ENCODE measurements at regions not wholly inside any gene's neighbourhood (a gene's known extent, or its start where the extent isn't known, plus 50 kb on each side); places are given as distances from the start of the nearest gene placed in this dataset.

GRCh38 chr4:74649193-74649592 is 145.1 kb downstream of the BTC start:
- no peak for DNase-seq (ENCODE audit: low spot score)

GRCh38 chr4:74651198-74651597 is 143.1 kb downstream of the BTC start:
- no peak for DNase-seq (ENCODE audit: low spot score)

- DNase-seq (ENCODE audit: low spot score) = no peak
These were observed 140.7 kb downstream of the BTC start for GRCh38 chr4:74653331-74654229.

- DNase-seq (ENCODE audit: low spot score) = no peak
These were observed 140.1 kb downstream of the BTC start for GRCh38 chr4:74654230-74654681.

- no peak for DNase-seq (ENCODE audit: low spot score)
These were observed 137.7 kb downstream of the BTC start for GRCh38 chr4:74656596-74656995.

- no peak for DNase-seq (ENCODE audit: low spot score)
These were observed 136.2 kb downstream of the BTC start for GRCh38 chr4:74658116-74658515.

GRCh38 chr4:74659576-74660411 is 134.5 kb downstream of the BTC start:
- no peak for DNase-seq (ENCODE audit: low spot score)

GRCh38 chr4:74660866-74661265 is 133.5 kb downstream of the BTC start:
- DNase-seq (ENCODE audit: low spot score) = no peak

GRCh38 chr4:74661427-74662201 is 132.7 kb downstream of the BTC start:
- DNase-seq (ENCODE audit: low spot score) = no peak

GRCh38 chr4:74663631-74664030 is 130.7 kb downstream of the BTC start:
- DNase-seq (ENCODE audit: low spot score) = no peak

- no peak for DNase-seq (ENCODE audit: low spot score)
These were observed 129.0 kb downstream of the BTC start for GRCh38 chr4:74665346-74665745.

- DNase-seq (ENCODE audit: low spot score) = no peak
These were observed 128.4 kb downstream of the BTC start for GRCh38 chr4:74665876-74666275.

- DNase-seq (ENCODE audit: low spot score) = no peak
These were observed 126.9 kb downstream of the BTC start for GRCh38 chr4:74667438-74667837.

- DNase-seq (ENCODE audit: low spot score) = no peak
These were observed 126.4 kb downstream of the BTC start for GRCh38 chr4:74667944-74668343.

GRCh38 chr4:74669702-74670101 is 124.6 kb downstream of the BTC start:
- no peak for DNase-seq (ENCODE audit: low spot score)

GRCh38 chr4:74670583-74670982 is 123.7 kb downstream of the BTC start:
- no peak for DNase-seq (ENCODE audit: low spot score)

GRCh38 chr4:74671080-74671698 is 123.1 kb downstream of the BTC start:
- no peak for DNase-seq (ENCODE audit: low spot score)

GRCh38 chr4:74674750-74675149 is 119.6 kb downstream of the BTC start:
- no peak for DNase-seq (ENCODE audit: low spot score)

- peak; percentile 25 for DNase-seq (ENCODE audit: low spot score)
These were observed 118.5 kb downstream of the BTC start for GRCh38 chr4:74675673-74676279.

GRCh38 chr4:74682567-74683359 is 111.6 kb downstream of the BTC start:
- no peak for DNase-seq (ENCODE audit: low spot score)
